NCI-H446 treated with DMSO at 0.1 percent for 48 hours (cell line): ENCODE measurements at regions not wholly inside any gene's neighbourhood (a gene's known extent, or its start where the extent isn't known, plus 50 kb on each side); places are given as distances from the start of the nearest gene placed in this dataset.

ENCODE experiments used
- DNase-seq: peaks from one replicate; lab custom pipeline; 2025; lab: John Stamatoyannopoulos, UW

GRCh38 chr1:239682046-239682445, 295.7 kb downstream of the CHRM3 start:
- no peak for DNase-seq

- no peak for DNase-seq
These were observed 296.6 kb downstream of the CHRM3 start for GRCh38 chr1:239682960-239683359.

DNA sequence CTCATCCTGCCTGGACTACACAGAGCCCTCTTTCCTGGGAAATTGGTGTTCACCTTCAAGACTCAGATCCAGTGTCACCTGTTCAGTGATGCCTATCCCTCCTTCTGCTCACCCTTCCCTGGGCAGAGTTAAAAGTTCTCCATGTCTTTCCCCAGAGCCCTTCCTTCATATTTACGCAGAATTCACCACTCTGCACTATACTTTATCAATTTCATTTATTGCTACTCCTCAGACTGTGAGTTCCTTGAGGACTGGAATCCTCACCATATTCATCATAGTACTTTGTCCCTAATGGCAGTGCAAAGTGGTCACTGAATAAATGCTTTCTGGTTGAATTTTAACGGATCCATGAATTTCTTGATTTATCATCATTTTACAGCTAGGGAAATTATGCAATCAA, 300.0 kb downstream of the CHRM3 start:
- DNase-seq = no peak

GRCh38 chr1:239696317-239696716, 309.9 kb downstream of the CHRM3 start:
- DNase-seq = no peak

DNA sequence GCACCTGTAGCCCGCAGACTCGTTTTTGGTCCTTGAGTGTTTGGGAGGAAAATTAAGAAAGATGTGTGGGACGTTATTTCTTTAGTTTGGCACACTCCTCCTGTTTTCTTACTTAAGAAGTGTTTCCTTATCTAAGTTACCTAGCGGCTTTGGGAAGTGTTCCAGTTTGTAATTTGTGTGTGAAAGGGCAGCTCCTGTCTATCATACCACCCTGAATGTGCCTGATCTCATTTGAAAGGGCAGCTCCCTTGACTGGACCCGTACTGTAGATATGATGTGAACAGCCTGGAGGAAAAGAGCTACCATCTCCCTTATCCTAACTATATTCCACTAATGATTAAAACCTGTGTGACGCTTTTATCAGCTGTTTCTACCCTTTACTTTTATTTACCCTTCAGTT, 314.3 kb downstream of the CHRM3 start:
- DNase-seq = no peak

- no peak for DNase-seq
These were observed 316.7 kb downstream of the CHRM3 start for GRCh38 chr1:239703075-239703474.

DNA sequence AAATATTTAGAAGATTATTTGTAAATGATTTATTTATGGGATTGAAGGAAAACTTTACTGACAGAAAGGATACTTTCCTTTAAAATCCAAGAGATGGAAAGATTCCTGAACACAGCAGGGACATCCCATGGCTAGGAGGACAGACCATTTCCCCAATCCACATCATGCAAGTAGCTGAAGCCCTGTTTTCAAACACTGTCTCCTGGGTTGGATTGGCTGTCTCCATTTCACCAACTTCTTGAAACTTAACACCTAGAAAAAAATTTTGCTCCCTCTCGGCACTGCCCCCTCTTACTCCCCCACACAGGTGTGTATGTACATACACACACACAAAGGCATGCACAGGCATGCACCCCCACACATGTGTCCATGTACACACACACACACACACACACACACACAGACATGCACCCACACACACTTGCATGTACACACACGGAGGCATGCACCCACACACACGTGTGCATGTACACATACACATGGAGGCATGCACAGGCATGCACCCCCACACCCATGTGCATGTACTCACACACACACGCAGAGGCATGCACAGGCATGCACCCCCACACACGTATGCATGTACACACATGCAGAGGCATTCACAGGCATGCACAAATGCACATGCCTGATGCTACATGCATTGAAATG, 320.0 kb downstream of the CHRM3 start:
- DNase-seq = no peak

DNA sequence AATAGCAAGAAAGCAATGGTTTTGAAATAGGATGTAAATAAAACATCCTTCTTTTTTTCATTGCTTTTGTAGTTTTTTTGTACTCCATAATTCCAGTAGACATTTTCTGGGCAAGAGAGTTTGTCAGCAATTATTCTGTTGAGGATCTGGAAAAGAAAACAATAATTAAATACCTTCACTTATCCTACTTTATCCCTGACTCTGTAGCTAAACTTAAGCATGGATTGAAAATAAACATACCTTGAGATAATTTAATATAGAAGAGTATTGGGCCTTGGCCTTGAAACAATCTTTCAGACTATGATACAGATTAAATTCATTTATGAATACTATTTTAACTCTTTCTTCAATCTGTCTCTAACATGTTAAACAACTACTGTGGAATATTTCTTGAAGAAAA, 321.2 kb downstream of the CHRM3 start:
- DNase-seq = no peak

- no peak for DNase-seq
These were observed 322.3 kb downstream of the CHRM3 start for GRCh38 chr1:239708622-239709021.

DNA sequence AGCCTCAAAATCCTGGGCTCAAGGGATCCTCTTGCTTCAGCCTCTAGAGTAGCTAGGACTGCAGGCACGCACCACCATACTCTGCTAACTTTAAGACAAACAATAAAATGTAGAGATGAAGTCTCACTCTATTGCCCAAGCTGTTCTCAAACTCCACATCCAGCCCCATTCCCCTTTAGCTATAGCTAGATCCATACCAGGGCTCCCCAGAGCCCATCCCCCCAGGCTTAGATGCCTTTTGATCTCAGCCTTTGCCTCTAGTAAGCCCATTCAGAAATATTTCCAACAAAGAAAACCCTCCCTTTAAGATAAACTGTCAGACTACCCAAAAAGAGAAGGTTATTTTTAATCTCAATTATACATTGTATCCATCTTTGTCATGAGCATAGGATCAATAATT, 325.4 kb downstream of the CHRM3 start:
- DNase-seq = no peak

DNA sequence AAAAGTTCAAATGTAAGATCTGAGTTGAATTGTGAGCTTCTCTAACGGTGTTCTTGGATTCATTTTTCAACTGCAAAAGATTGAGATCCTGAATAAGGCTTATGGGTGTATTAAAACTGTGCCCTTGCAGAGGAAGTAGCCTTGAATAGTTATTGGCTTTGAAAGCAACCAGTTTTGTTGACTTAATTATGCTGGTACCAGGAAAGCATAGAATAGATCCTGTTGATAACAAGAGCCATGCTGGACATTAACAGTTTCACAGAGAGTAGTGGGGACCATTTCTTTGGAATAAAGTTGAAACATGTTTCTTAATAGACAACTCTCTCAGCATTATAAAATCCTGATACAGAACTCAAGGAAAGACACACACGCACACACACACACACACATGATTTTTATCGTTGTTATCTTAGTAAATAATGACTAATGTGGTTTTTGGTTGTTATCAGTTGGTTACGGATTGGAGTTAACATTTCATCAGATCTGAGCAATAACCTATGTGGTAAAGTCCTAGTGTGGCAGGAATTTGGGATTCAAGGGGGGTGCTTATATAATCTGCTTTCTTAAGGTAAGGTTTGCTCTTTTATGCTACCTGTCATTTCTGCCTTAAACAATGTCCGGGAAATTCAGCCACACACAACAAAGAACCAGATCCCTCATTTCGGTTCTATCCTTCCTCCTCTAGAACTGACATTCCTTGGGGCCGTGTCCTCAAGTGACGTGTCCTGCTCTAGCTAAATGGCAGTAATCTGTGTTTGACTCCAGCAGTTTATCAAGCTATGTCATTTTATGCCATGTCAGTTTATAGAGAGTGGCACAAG, 330.9 kb downstream of the CHRM3 start:
- no peak for DNase-seq

GRCh38 chr1:239717918-239718184, 331.5 kb downstream of the CHRM3 start:
- DNase-seq = no peak

- no peak for DNase-seq
These were observed 332.2 kb downstream of the CHRM3 start for GRCh38 chr1:239718571-239718970.

DNA sequence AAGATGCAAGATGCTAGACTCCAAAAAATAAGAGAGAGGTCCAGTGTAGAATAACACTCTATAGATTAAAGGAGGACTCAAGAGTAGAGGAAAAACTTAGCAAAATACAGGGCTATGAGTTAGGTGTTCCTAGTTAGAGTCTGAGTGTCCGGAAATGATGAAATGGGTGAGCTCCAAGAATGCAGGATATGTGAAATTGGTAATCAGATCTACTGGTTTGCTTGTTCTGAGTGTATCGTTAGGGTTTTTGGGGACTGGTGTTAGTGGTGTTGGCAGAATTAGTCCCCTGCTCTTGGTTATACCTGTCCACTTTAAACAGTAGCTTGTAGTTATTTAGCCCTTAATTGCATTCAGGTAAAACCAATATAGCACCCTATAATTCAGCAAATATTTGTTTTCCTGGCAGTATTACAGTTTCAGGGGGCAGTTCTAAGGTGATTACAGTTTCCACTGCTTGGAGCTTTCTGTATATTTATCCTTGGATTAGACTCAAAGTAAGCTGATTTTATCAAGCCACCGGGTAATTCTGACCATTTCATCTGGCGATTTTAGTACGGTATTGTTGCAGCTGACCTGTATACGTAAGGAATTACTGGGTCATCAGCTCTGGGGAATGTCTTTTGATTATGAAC, 332.7 kb downstream of the CHRM3 start:
- DNase-seq = no peak

DNA sequence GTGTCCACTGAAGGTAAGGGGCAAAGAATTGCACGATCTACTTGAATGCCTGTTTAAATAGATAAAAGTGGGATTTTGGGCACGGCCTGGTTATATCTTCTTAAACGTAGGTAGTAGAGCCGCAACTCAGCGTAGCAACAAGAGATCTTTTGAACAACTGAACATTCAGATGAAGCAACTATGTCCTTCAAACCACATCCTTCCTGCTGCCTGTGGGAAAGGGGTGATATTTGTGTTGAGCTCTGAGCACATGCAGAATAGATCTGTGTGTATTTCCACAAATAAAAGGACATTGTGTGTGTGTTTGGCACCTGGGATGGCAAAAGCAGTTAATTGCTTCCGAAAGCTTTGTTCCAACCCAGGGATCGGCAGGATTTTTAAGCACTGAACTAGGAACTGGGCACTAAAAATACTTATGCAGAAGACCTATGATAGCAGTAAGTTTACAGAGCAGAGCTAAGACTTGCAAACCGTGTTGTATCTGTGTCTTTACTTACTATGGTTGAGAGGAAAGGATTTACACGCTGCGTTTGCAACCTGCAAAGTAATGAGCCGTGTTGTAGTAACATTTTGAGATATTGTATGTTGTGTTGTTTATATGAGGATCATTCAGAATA, 333.4 kb downstream of the CHRM3 start:
- DNase-seq = no peak

GRCh38 chr1:239722035-239722434, 335.7 kb downstream of the CHRM3 start:
- DNase-seq = no peak

DNA sequence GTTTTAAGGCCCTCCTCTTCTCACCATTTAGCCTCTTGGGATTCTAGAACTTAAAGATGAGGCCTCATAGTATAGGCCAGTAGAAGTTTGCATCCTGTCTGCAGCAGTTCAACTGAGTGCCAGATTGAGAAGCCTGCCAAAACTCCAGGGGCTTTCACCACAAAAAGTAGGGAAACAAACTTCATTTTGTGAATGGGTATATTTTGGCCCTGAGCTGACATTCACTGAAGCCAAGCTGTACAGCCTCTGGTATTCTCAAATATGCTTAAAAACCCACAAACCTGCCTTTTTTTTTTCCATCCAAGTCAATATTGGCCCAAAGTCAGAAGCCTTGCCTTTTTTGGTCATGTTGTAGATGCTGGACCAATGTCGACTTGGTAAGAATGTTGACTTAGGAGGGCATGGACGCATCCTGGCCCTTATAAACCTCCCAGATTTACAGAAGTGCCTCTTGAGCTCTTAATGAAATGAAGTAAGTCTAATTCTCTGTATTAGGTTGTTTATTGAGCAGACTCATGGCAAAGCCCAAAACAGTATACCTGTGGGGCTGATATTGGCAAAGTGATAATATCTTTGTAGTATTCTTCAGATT, 337.5 kb downstream of the CHRM3 start:
- peak; percentile 58 for DNase-seq

DNA sequence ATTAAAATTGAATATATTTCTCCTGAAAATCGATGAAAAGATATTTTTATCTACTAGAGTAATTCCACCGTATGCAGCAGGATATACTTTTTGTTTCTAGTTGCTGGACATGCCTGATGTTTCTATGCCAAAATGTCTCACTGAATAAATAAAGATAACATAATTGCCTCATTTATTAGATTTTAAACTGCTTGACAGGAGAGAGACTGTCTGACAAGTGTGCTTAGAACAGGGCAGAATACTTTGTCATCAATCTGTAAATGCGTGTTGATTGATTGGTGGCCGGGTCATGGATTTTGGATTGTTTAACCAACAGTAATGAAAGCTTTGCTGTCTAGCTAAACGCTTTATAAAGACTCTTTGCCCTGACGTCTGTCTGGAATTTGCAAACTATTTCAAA, 339.0 kb downstream of the CHRM3 start:
- DNase-seq = no peak

DNA sequence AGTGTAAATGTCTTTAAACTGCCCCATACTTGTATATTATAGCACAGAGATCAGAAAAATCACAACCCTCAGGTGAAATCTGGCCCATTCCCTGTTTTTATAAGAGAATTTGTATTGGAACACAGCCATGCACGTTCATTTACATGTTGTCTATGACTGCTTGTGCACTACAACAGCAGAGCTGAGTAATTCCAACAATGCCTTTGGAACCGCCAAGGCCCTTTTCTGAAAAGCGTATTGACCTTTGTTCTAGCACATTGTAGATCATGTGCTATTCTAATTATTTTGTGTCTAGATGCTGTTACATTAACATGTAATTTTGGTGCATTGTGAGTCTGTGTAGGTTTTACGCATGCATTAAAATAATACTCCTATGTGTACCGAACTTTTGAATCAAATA, 339.6 kb downstream of the CHRM3 start:
- no peak for DNase-seq

DNA sequence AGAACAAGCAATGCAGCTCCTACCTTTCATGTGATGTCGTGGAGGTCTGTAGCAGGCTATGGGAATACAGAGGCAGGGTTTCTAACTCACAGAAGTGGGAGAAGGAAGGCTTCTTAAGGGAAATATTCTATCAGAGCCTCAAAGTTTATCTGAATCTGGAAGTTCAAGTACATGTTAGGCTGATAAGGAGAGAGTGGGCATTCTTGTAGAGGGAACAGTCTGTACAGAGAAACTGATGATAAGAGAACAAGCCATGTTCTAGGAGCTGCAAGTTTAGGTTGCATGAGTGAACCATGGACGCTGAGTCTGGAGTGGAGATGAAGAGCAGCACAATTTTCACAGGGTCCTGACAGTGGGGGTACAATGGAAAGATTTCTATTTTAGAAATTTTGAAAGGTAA, 344.0 kb downstream of the CHRM3 start:
- no peak for DNase-seq

DNA sequence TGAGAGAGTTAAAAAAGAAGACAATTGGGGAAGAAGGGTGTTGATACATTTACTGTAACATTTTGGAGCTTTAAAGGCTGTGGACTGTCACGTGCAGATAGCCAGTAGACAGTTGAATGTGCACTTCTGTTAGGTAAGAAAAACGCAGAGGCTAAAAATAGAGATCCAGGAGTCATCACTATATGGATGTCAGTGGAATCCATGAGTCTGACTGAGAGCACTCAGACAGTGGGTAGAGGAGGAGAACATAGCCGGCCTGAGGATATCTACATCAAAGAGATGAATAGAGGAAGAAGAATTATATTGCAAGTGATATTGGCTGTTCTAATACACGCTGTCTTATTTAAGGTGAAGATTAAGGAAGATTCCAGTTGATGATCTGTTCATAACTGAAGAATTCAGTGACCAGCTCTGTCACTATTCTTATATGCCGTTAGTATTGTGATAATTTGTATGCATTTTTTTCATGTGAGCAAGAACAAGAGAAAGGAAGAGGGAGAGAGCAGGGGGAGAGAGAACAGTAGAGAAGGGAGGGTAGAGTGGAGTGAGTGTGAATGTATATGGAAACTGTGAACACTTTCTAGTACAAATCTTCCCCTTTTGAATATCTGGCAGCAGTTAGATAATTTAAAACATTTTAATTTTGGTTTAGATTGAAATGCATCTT, 344.8 kb downstream of the CHRM3 start:
- no peak for DNase-seq

GRCh38 chr1:239732770-239733169, 346.4 kb downstream of the CHRM3 start:
- DNase-seq = no peak
